ENCODE measurements at regions not wholly inside any gene's neighbourhood (a gene's known extent, or its start where the extent isn't known, plus 50 kb on each side); places are given as distances from the start of the nearest gene placed in this dataset.

- DNase-seq (ENCODE audit: low read depth): no peak
- no peak for TF ChIP-seq CTCF (IDR thresholded peaks at IDR 0.05; ENCODE audit: low read depth, low read length, missing control alignments)
- no peak overlapping the region for H3K4me3 ChIP-seq (ENCODE audit: low read depth, low read length)
- in situ Hi-C loops (cut with HindIII; ENCODE audit: low sequenced_read_pairs): no loop called here
Measured at GRCh38 chr14:98551028-98551427, 721.0 kb downstream of the BCL11B start.

GRCh38 chr14:98555440-98555839 is 716.6 kb downstream of the BCL11B start:
- no peak for DNase-seq (ENCODE audit: low read depth)
- H3K4me3 ChIP-seq (ENCODE audit: low read depth, low read length): no peak overlapping the region
- in situ Hi-C loops (cut with HindIII; ENCODE audit: low sequenced_read_pairs): no loop called here
- no peak for TF ChIP-seq CTCF (IDR thresholded peaks at IDR 0.05; ENCODE audit: low read depth, low read length, missing control alignments)

- in situ Hi-C loops (cut with HindIII; ENCODE audit: low sequenced_read_pairs): no loop called here
- H3K4me3 ChIP-seq (ENCODE audit: low read depth, low read length): no peak overlapping the region
- no peak for DNase-seq (ENCODE audit: low read depth)
- TF ChIP-seq CTCF (IDR thresholded peaks at IDR 0.05; ENCODE audit: low read depth, low read length, missing control alignments): no peak
Measured at GRCh38 chr14:98564006-98564405, 708.0 kb downstream of the BCL11B start.

GRCh38 chr14:98564541-98564940 is 707.5 kb downstream of the BCL11B start:
- no peak overlapping the region for H3K4me3 ChIP-seq (ENCODE audit: low read depth, low read length)
- DNase-seq (ENCODE audit: low read depth): no peak
- no peak for TF ChIP-seq CTCF (IDR thresholded peaks at IDR 0.05; ENCODE audit: low read depth, low read length, missing control alignments)
- in situ Hi-C loops (cut with HindIII; ENCODE audit: low sequenced_read_pairs): no loop called here

GRCh38 chr14:98571104-98571503 is 700.9 kb downstream of the BCL11B start:
- no peak for TF ChIP-seq CTCF (IDR thresholded peaks at IDR 0.05; ENCODE audit: low read depth, low read length, missing control alignments)
- no peak for DNase-seq (ENCODE audit: low read depth)
- no peak overlapping the region for H3K4me3 ChIP-seq (ENCODE audit: low read depth, low read length)
- in situ Hi-C loops (cut with HindIII; ENCODE audit: low sequenced_read_pairs): no loop called here

GRCh38 chr14:98573082-98573481 is 698.9 kb downstream of the BCL11B start:
- no peak for TF ChIP-seq CTCF (IDR thresholded peaks at IDR 0.05; ENCODE audit: low read depth, low read length, missing control alignments)
- in situ Hi-C loops (cut with HindIII; ENCODE audit: low sequenced_read_pairs): no loop called here

GRCh38 chr14:98576463-98576862 is 695.5 kb downstream of the BCL11B start:
- no peak for TF ChIP-seq CTCF (IDR thresholded peaks at IDR 0.05; ENCODE audit: low read depth, low read length, missing control alignments)
- DNase-seq (ENCODE audit: low read depth): no peak
- no peak overlapping the region for H3K4me3 ChIP-seq (ENCODE audit: low read depth, low read length)
- in situ Hi-C loops (cut with HindIII; ENCODE audit: low sequenced_read_pairs): no loop called here

More at GRCh38 chr14:98573082-98573481, 698.9 kb downstream of the BCL11B start:
- H3K4me3 ChIP-seq (ENCODE audit: low read depth, low read length): no peak overlapping the region
- no peak for DNase-seq (ENCODE audit: low read depth)
